NCI-H748 (cell line): ENCODE measurements at regions not wholly inside any gene's neighbourhood (a gene's known extent, or its start where the extent isn't known, plus 50 kb on each side); places are given as distances from the start of the nearest gene placed in this dataset.
"Not testable (repeated sequence)": the region's sequence is repeated elsewhere in the genome, so short reads cannot be mapped to it uniquely, and the experiment has no call there.

Source experiments
- DNase-seq: peaks from one replicate; lab custom pipeline; 2025; ENCODE audit not compliant: unreplicated experiment; lab: John Stamatoyannopoulos, UW

GRCh38 chr16:50497592-50497991 lies 50.6 kb upstream of the NKD1 start:
- DNase-seq: no peak

- DNase-seq: no peak
These were observed 51.2 kb upstream of the NKD1 start for GRCh38 chr16:50496990-50497389.

- no peak for DNase-seq
These were observed 52.5 kb upstream of the NKD1 start for GRCh38 chr16:50495673-50496072.

- no peak for DNase-seq
These were observed 53.4 kb upstream of the NKD1 start for GRCh38 chr16:50494501-50495491.

GRCh38 chr16:50491516-50491915 lies 56.7 kb upstream of the NKD1 start:
- DNase-seq: no peak

- no peak for DNase-seq
These were observed 57.4 kb upstream of the NKD1 start for GRCh38 chr16:50490828-50491227.

GRCh38 chr16:50489182-50489581 lies 59.0 kb upstream of the NKD1 start:
- DNase-seq: no peak

GRCh38 chr16:50487528-50487927 lies 60.7 kb upstream of the NKD1 start:
- no peak for DNase-seq

- DNase-seq: not testable (repeated sequence)
These were observed 62.0 kb upstream of the NKD1 start for GRCh38 chr16:50486162-50486561.

GRCh38 chr16:50485232-50485631 lies 63.0 kb upstream of the NKD1 start:
- DNase-seq: no peak

GRCh38 chr16:50482271-50482670 lies 65.9 kb upstream of the NKD1 start:
- DNase-seq: no peak

GRCh38 chr16:50480206-50480605 lies 68.0 kb upstream of the NKD1 start:
- no peak for DNase-seq

GRCh38 chr16:50479771-50480170 lies 68.4 kb upstream of the NKD1 start:
- DNase-seq: no peak

GRCh38 chr16:50478773-50479149 lies 69.4 kb upstream of the NKD1 start:
- DNase-seq: peak; percentile 70

- DNase-seq: no peak
These were observed 70.0 kb upstream of the NKD1 start for GRCh38 chr16:50478075-50478772.

- no peak for DNase-seq
These were observed 71.5 kb upstream of the NKD1 start for GRCh38 chr16:50476486-50477255.

GRCh38 chr16:50475170-50475569 lies 73.0 kb upstream of the NKD1 start:
- DNase-seq: no peak

- DNase-seq: no peak
These were observed 74.1 kb upstream of the NKD1 start for GRCh38 chr16:50474138-50474537.

- no peak for DNase-seq
These were observed 74.7 kb upstream of the NKD1 start for GRCh38 chr16:50473356-50473945.

GRCh38 chr16:50472472-50472871 lies 75.7 kb upstream of the NKD1 start:
- DNase-seq: no peak

- DNase-seq: no peak
These were observed 77.5 kb upstream of the NKD1 start for GRCh38 chr16:50470687-50471086.
